Left ventricle myocardium superior (tissue), 1 donor: ENCODE measurements at regions not wholly inside any gene's neighbourhood (a gene's known extent, or its start where the extent isn't known, plus 50 kb on each side); places are given as distances from the start of the nearest gene placed in this dataset.

ENCODE experiments used
- ATAC-seq: fragments of 200-7000 bp; cut with Tn5 transposase; one replicate; pipeline ENCODE4 v1.9.1; 2020; ENCODE audit warnings: mild to moderate bottlenecking, moderate library complexity
- DNase-seq: peaks from one replicate; pipeline ENCODE4 v3.0.0-alpha.2; 2020
- intact Hi-C: fragments of 100-400 bp; cut with micrococcal nuclease; formaldehyde crosslinking; loops from one replicate; pipeline ENCODE4 v1.11.0; 2022
- donor health status: DM: no; HTN: yes; CAD: no; lungs with severe emphysema.

DNA sequence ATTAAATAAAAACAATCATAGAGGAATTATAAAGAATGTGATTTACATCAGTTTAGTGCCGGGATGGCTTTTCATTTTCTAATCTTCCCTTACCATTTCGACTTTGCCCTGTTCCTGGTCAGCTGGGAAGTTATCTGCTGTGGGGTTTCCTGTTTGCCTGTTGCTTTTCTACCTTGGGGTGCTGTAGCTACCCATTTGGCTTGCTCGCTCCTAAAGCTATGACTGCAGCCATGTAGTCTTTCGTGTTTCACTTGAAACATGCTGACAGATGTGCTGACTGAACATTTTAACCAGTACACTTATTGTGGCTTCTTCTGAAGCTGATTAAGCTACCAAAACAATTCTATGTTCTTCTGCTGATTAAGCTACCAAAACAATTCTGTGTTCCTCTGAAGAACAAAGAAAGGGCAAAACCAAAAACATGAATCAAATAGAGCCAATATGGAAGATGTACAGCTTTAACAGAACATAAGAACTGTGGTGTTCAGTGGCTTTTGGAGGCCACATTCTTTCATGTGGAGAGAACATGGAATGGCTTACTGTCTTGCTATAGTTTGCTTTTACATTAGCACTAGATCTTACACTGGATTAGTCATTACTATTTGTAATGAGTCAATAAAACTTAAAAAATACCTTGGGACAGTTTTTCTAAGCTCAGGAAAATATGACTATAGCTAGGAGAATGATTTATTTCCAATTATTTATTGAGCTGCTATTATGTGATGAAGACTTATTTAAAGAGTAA, 440.4 kb downstream of the SPRY1 start:
- DNase-seq (no peak), ATAC-seq (no peak)
- intact Hi-C loops, result no loop called here

GRCh38 chr4:123838474-123838873, 441.9 kb downstream of the SPRY1 start:
- DNase-seq (no peak), ATAC-seq (no peak)
- intact Hi-C loops, result no loop called here

GRCh38 chr4:123840197-123840596, 443.6 kb downstream of the SPRY1 start:
- intact Hi-C loops, result no loop called here
- peak; percentile 28 for ATAC-seq
- no peak for DNase-seq

DNA sequence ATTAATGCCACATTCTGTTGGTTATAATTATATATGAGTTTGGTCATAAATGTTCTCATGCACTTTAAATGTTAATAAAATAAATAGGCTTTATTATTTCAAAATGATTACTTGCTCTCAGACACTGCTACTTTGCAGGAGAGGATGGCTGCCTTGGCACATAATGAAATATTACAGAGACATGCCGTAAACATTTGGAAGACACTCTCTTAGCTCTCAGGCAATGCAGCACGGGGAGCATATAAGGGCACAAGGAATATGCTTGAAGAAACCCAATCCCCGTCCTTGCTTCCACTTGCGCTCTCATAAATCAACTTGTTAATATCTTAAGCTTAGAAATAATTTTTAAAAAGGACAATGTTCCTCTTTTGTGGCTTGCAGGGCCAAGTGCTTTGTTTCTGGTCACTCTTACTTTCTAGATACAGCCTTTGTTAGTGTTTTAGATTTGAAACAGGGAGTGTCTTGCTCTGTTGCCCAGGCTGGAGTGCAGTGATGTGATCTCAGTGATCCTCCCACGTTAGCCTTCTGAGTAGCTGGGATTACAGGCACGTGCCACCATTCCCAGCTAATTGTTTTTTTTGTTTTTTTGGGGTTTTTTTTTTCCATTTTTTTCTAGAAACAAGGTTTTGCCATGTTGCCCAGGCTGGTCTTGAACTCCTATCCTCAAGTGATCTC, 445.0 kb downstream of the SPRY1 start:
- intact Hi-C loops, result no loop called here
- no peak for ATAC-seq
- no peak for DNase-seq

DNA sequence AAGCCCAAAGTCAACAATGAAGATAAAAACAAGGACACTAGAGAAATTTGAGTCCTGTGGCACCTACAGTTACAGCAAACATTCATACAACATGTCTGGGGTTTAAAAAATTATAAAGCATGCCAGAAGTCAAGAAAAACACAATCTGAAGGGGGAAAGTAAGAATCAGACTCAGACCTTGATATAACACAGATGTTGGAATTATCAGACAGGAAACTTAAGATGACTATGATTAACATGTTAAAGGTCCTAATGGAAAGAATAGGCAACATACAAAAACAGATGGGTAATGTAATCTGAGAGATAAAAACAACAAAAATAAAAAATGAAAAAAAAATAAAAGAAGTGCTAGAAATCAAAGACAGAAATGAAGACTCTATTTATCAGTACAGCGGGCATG, 446.5 kb downstream of the SPRY1 start:
- ATAC-seq (no peak), DNase-seq (no peak)
- intact Hi-C loops, result no loop called here

DNA sequence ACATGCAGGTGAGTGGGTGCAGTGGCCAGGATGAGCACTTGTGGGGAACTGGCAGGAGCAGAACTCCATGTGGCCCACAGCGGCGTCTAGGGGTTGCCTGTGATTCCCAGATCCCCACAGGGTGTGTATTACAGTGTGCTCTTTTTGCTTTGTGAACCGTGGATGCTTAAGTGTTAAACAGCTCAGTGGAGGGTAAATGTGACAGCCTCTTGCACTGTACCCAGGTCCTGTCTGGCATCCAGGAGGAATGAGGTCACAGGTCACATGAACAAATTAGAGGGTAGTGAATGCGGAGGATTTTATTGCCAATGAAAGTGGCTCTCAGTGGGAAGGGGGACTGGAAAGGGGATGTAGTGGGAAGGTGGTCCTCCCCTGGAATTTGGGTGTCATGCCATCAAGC, 447.8 kb downstream of the SPRY1 start:
- DNase-seq (no peak), ATAC-seq (no peak)
- intact Hi-C loops, result no loop called here

DNA sequence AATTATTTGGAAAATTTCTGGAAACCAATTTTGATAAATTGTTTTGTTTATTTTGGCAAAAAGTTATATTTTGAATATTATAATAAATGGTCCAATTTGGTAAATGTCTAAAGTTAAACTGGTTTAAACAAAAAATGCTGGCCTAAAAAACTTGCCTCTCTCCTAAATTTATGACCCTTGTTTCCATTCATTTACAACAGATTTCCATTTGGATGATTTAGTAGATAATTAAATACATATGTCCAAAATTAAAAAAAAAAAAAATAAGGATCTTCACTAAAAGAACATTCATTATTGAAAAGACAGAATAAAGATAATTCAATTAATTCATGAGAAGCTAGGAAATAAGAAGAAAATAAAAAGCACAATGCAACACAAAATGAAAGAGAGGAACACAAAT, 449.5 kb downstream of the SPRY1 start:
- no peak for ATAC-seq
- DNase-seq, result no peak
- intact Hi-C loops, result no loop called here

GRCh38 chr4:123846561-123846960, 450.0 kb downstream of the SPRY1 start:
- no peak for DNase-seq
- intact Hi-C loops, result no loop called here

DNA sequence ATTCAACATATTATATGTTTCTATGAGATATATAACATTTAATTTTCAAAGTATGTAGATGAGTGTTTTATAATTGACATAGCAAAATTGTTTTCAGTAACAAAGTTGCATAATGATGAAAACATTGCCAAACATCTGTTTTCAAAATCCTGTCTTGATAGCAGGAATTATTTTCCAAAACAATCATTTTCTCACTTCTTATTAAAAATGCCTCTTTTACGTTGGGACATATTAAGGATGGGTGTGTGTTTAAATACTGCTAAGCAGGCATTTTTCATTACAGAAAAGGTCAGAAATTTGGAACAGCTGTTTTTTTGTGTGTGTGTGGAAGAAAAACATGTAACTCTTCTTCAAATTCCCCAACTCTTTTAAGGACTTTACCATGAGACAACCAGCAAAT, 452.0 kb downstream of the SPRY1 start:
- no peak for DNase-seq
- intact Hi-C loops, result no loop called here

More at GRCh38 chr4:123846561-123846960, 450.0 kb downstream of the SPRY1 start:
- ATAC-seq, result no peak

DNA sequence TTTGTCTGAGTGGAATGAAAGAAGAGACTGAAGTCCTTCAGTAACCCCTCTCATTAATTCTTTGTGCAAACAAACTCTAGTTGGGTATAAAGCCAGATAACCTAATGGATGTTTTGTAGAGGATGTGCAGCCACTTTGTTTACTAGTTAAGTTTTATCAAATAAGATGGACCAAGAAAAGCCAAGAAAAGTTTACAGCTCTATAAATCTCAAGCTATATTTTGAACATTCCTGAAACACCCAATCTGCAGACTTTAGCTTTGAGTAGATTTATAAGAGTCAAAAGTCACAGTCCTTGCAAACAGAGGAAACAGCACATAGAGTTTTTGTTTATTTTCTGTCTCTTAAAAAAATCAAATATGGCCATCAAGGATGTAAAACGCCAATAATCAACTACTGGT, 452.9 kb downstream of the SPRY1 start:
- ATAC-seq (no peak), DNase-seq (no peak)
- intact Hi-C loops, result no loop called here

More for the DNA sequence above, 452.0 kb downstream of the SPRY1 start:
- peak; percentile 68 for ATAC-seq

DNA sequence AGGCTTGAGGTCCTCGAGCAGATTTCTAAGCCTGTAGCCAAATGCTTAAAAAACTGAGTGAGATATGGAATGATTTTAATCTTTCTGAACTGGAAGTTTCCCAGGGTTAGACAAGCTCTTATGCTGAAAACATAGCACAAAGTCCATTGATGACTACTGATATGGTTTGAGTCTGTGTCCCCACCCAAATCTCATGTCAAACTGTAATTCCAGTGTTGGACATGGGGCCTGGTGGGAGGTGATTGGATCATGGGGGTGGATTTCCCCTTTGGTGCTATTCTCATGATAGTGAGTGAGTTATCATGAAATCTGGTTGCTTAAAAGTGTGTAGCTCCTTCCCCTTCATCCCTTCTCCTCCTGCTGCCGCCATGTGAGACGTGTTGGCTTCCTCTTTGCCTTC, 454.9 kb downstream of the SPRY1 start:
- ATAC-seq (no peak), DNase-seq (no peak)
- intact Hi-C loops, result no loop called here

GRCh38 chr4:123853651-123854050, 457.1 kb downstream of the SPRY1 start:
- intact Hi-C loops, result no loop called here
- ATAC-seq (no peak), DNase-seq (no peak)

GRCh38 chr4:123856689-123857545, 460.3 kb downstream of the SPRY1 start:
- intact Hi-C loops, result no loop called here
- peak; percentile 95 for ATAC-seq
- peak; percentile 49 for DNase-seq

GRCh38 chr4:123858465-123858864, 461.9 kb downstream of the SPRY1 start:
- intact Hi-C loops, result no loop called here
- ATAC-seq (peak; percentile 19), DNase-seq (no peak)

- DNase-seq, result no peak
- intact Hi-C loops, result no loop called here
- no peak for ATAC-seq
Measured at GRCh38 chr4:123862812-123863211, 466.2 kb downstream of the SPRY1 start.

- ATAC-seq (no peak), DNase-seq (no peak)
- intact Hi-C loops, result no loop called here
Measured at GRCh38 chr4:123866796-123867195, 470.2 kb downstream of the SPRY1 start.

DNA sequence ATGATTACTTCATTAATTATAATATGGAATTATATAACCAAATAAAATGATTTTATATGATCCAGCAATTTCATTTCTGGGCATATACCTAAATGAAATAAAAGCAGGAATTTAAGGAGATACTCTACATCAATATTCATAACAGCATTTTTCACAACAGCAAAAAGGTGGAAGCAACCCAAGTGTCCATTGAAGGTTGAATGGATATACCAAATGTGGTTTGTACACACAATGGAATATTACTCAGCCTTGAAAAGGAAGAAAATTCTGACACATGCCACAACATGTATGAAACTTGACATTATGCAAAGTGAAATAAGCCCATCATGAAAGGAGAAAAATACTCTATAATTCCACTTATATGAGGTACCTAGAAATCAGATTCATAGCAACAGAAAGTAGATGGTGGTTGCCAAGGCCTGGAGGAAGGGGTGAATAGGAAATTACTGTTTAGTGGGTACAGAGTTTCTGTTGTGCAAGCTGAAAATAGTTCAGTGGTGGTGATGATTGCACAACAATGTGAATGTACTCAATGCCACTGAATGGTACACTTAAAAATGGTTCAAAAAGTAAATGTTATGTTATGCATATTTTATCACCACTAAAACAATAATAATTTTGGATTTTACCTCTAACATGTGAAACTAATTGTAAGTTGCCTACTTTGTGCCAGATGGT, 471.5 kb downstream of the SPRY1 start:
- intact Hi-C loops, result no loop called here
- ATAC-seq (no peak), DNase-seq (no peak)

DNA sequence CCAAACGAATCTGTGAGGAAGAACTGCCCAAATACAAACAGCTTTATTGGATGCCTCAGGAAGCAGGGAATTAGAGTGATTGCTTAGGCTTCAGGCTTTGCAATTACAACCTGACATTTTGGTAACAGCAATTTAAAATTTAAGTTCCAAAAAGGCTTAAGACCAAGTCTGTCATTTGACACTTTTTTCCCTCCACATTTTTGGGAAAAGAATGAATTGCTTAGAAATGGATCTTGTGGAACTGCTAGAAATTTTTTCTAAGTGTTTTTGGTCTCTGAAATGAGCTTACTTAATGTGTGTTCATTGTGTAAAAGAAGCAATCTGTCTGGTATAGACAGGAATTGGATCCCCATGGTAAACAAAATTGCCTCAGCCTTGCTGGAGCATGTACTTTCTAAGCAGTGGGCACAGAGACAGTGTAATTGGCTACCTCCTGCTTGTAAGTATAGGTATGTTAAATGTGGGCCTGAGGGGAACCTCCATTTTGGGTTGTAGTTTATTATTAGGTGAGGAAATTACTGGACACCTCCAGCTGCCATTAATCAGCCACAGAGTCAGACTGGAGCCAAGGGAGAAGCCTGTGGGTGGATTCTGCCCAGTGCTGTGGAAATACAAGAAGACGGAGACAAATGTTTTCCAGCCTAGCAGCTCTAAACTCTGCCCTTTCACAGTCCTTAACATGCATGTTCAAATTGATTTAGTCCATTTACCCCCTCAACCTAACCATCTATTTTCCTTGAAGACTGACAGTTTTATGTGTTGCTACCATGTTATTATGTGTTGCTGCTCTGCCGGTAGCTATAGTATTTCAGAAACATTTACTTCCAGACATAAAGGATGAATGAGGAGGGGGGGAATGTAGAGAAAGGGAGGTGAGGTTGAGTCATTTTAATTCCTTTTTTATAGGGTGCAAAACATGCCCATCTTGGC, 473.0 kb downstream of the SPRY1 start:
- peak; percentile 72 for ATAC-seq
- intact Hi-C loops, result loop anchor here (5.0 kb wide), 1 partner anchor 152 kb away; no protein-coding TSS in a partner anchor
- no peak for DNase-seq
